Testis (tissue), 2 donors: ENCODE measurements at regions not wholly inside any gene's neighbourhood (a gene's known extent, or its start where the extent isn't known, plus 50 kb on each side); places are given as distances from the start of the nearest gene placed in this dataset.
A peak's percentile ranks its signal among the peaks of the same experiment; 100 is the strongest.

Source experiments
- POLR2A ChIP-seq: fragments of 450-650 bp; IDR thresholded peaks from one replicate; pipeline ENCODE4 v1.6.1; 2017; ENCODE audit warnings: antibody characterized with exemption, mild to moderate bottlenecking, moderate library complexity
- TF ChIP-seq, protein P1 (sequence below), 3 experiments: fragments of 450-650 bp in 2 of 3; fragments of 200-600 bp in 1 of 3; sonication (generic) in 1 of 3; IDR thresholded peaks; one replicate each; pipeline ENCODE4 v1.5.1; 2016 to 2019; ENCODE audit warnings: antibody characterized with exemption in 3 of 3, mild to moderate bottlenecking in 2 of 3, moderate library complexity in 1 of 3

DNA sequence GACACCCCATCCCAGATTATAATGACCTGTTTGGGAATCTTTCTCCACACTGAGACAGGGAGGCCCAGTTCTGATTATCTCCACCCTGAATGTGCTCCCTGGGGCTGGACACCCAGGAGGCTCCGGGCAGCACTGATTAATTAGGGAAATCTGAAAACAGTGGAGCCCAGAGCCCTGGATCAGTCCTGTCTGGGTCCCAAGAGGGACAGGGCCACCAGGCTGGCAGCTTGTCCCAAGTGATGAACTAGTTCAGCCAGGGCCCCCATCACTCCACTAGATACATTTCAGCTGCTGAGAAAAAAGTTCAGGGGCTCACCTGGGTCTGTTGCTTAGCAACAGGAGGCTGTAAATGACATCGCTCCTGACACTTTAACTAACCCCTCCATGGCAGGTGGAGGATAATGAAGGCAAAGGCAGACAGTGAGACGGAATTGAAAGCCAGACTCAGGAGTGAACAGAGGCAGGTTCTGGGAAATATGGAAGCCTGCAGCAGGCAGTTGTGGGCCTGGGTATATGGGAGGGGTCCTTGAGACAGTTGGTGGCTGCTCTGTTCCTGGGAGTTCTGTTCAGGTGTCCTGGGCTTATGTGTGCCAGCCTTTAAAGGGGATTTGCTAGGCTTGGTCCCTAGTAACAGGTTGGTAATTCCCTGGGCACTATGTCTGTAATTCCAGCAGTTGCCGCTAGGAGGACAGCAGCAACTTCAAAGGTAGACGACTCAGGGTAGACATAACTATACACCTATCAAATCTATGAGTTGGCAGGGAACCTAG, 78.3 kb upstream of the CTNNBL1 start:
- TF ChIP-seq, protein P1, sequence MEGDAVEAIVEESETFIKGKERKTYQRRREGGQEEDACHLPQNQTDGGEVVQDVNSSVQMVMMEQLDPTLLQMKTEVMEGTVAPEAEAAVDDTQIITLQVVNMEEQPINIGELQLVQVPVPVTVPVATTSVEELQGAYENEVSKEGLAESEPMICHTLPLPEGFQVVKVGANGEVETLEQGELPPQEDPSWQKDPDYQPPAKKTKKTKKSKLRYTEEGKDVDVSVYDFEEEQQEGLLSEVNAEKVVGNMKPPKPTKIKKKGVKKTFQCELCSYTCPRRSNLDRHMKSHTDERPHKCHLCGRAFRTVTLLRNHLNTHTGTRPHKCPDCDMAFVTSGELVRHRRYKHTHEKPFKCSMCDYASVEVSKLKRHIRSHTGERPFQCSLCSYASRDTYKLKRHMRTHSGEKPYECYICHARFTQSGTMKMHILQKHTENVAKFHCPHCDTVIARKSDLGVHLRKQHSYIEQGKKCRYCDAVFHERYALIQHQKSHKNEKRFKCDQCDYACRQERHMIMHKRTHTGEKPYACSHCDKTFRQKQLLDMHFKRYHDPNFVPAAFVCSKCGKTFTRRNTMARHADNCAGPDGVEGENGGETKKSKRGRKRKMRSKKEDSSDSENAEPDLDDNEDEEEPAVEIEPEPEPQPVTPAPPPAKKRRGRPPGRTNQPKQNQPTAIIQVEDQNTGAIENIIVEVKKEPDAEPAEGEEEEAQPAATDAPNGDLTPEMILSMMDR (IDR thresholded peaks at IDR 0.05) = peak; percentile 29 to 83 (median 47)
- no peak for TF ChIP-seq POLR2A
